H1 (cell line): ENCODE measurements at regions not wholly inside any gene's neighbourhood (a gene's known extent, or its start where the extent isn't known, plus 50 kb on each side); places are given as distances from the start of the nearest gene placed in this dataset.

ENCODE experiments used
- CHD7 ChIP-seq: fragments of 300-600 bp; sonication (generic); IDR thresholded peaks from 2 replicates; pipeline ENCODE4 v1.7.1; 2012; ENCODE audit warnings: low read length, moderate library complexity, mild to moderate bottlenecking, inconsistent platforms; ENCODE audit not compliant: insufficient replicate concordance
- RAD21 ChIP-seq, 2 experiments: IDR thresholded peaks in 1 of 2; conservative IDR thresholded peaks in 1 of 2; 2 replicates each; pipeline ENCODE4 v1.6.1; 2011; ENCODE audit warnings: low read depth in 2 of 2, low read length in 2 of 2, improper control_type of control experiment in 1 of 2, inconsistent platforms in 1 of 2, mild to moderate bottlenecking in 1 of 2, moderate library complexity in 1 of 2

- no peak for TF ChIP-seq CHD7
- no peak for TF ChIP-seq RAD21 (IDR thresholded peaks at IDR 0.05 in 1 of 2, conservative IDR thresholded peaks at IDR 0.05 in 1 of 2; ENCODE audit: low read depth in 2 of 2, low read length in 2 of 2)
These were observed 603.9 kb downstream of the PCDH17 start (continued) for GRCh38 chr13:58235454-58235853.
